HL-60 (cell line): ENCODE measurements at regions not wholly inside any gene's neighbourhood (a gene's known extent, or its start where the extent isn't known, plus 50 kb on each side); places are given as distances from the start of the nearest gene placed in this dataset.

Experiments
- GABPA ChIP-seq: IDR thresholded peaks from 2 replicates; pipeline ENCODE4 v1.6.1; 2012; ENCODE audit warnings: low read depth
- SPI1 ChIP-seq: IDR thresholded peaks from 2 replicates; pipeline ENCODE4 v1.6.1; 2012; ENCODE audit warnings: low read depth, mild to moderate bottlenecking, borderline replicate concordance
- TF ChIP-seq, protein P1 (sequence below): IDR thresholded peaks from one replicate; pipeline ENCODE4 v1.5.1; 2011; ENCODE audit warnings: low read length, control low read depth, inconsistent platforms; ENCODE audit not compliant: insufficient read depth

DNA sequence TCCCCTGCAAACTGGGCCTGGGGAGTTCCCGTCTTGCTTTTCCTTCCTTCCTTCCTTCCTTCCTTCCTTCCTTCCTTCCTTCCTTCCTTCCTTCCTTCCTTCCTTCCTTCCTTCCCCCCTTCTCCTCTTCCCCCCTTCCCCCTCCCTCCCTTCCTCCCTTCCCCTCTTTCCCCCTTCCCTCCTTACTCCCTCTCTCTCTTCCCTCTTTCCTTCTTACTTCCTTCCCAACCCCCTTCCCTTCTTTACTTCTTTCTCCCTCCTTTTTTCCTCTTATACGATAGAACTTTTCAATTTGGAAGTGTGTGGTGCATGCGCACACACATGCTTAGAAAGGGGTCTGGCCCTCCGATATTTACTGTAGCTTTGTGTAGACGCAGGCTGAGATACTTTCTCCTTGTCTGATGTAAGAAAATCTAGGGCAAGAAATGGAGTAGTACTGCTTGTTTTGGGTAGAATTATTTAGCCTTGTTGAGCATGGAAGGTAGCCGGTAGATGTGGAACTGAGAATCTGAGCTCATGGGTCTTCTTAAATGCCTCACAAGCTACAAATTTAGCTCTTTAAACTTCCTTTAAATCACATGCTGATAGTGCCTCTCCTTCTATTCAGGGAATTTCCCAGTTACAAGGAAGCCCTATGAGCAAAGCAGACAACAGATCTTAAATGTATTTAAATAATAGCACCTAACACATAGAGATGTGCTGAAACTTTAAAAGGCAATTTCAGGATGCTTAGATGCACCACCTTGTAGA lies 189.6 kb downstream of the GPAT3 start:
- TF ChIP-seq GABPA (no peak), SPI1 (no peak)
- TF ChIP-seq, protein P1, sequence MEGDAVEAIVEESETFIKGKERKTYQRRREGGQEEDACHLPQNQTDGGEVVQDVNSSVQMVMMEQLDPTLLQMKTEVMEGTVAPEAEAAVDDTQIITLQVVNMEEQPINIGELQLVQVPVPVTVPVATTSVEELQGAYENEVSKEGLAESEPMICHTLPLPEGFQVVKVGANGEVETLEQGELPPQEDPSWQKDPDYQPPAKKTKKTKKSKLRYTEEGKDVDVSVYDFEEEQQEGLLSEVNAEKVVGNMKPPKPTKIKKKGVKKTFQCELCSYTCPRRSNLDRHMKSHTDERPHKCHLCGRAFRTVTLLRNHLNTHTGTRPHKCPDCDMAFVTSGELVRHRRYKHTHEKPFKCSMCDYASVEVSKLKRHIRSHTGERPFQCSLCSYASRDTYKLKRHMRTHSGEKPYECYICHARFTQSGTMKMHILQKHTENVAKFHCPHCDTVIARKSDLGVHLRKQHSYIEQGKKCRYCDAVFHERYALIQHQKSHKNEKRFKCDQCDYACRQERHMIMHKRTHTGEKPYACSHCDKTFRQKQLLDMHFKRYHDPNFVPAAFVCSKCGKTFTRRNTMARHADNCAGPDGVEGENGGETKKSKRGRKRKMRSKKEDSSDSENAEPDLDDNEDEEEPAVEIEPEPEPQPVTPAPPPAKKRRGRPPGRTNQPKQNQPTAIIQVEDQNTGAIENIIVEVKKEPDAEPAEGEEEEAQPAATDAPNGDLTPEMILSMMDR: no peak
